SK-N-MC (cell line): ENCODE measurements at regions not wholly inside any gene's neighbourhood (a gene's known extent, or its start where the extent isn't known, plus 50 kb on each side); places are given as distances from the start of the nearest gene placed in this dataset.

Experiments used
- EZH2 ChIP-seq: fragments of 200-600 bp; sonication (generic); IDR thresholded peaks from one replicate; pipeline ENCODE4 v1.6.1; 2017; ENCODE audit warnings: antibody characterized with exemption
- FOXP2 ChIP-seq: optimal IDR thresholded peaks from 2 replicates; pipeline ENCODE3; 2011; ENCODE audit warnings: mild to moderate bottlenecking, moderate library complexity; ENCODE audit not compliant: insufficient read depth; ENCODE audit errors: extremely low read length, control extremely low read depth
- POLR2AphosphoS5 ChIP-seq: IDR thresholded peaks from 2 replicates; pipeline ENCODE4 v1.6.1; 2012; ENCODE audit warnings: mild to moderate bottlenecking, low read depth, low read length, borderline replicate concordance

DNA sequence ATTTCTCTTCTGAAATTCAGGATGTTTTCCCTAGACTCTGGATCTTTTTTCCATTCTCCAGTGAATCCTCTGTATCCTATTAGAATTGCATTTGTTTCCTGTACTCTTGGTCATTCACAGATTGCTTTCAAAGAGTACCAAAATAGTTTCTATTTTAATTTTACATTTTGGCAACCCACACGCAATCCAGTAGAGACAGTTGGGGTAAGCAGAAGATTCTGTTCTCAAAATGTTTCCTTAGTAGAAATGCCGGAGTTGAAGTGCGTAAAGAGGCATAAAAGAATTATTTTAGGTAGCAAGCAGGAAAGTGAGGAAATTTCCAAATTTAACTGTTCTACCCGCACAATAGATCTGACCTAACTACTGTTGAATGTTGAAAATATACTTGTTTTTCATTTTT is 842.4 kb downstream of the LUZP2 start:
- no peak for TF ChIP-seq EZH2
- no peak for TF ChIP-seq POLR2AphosphoS5
- no peak for TF ChIP-seq FOXP2
